HEK293 (cell line): ENCODE measurements at regions not wholly inside any gene's neighbourhood (a gene's known extent, or its start where the extent isn't known, plus 50 kb on each side); places are given as distances from the start of the nearest gene placed in this dataset.

Experiments used
- CTCF ChIA-PET: fragments of 350-600 bp; formaldehyde crosslinking; extraction: SDS; loops from one replicate; lab custom pipeline; 2021; ENCODE audit warnings: antibody characterized with exemption; lab: Yijun Ruan, JAX
- POLR2A ChIA-PET: fragments of 300-600 bp; formaldehyde crosslinking; extraction: SDS; loops from one replicate; lab custom pipeline; 2020; ENCODE audit warnings: antibody characterized with exemption, inconsistent platforms; lab: Yijun Ruan, JAX
- H3K27ac ChIP-seq: fragments of 200-500 bp; sonication (Bioruptor generic); 2 replicates; pipeline ENCODE4 v1.5.1; 2014; ENCODE audit warnings: low read depth, low read length, control low read depth, inconsistent platforms; ENCODE audit errors: extremely low read depth
- H3K36me3 ChIP-seq, 2 experiments: fragments of 200-500 bp in 1 of 2; sonication (Bioruptor generic) in 1 of 2; 1 replicate in 1 of 2; 2 replicates in 1 of 2; pipeline ENCODE4 v1.5.1; 2014 to 2017; ENCODE audit warnings: inconsistent platforms in 2 of 2, low read length in 2 of 2; ENCODE audit not compliant: control insufficient read depth in 2 of 2, insufficient read depth in 1 of 2
- H3K4me1 ChIP-seq: fragments of 200-500 bp; sonication (Bioruptor generic); 2 replicates; pipeline ENCODE4 v1.5.1; 2014; ENCODE audit warnings: mild to moderate bottlenecking, low read length, inconsistent platforms; ENCODE audit not compliant: control insufficient read depth, insufficient read depth
- H3K4me3 ChIP-seq: 2 replicates; pipeline ENCODE4 v1.5.1; 2011; ENCODE audit warnings: low read depth, mild to moderate bottlenecking, control low read depth, low read length, moderate library complexity
- H3K9me3 ChIP-seq: fragments of 200-500 bp; sonication (Bioruptor generic); 2 replicates; pipeline ENCODE4 v1.5.1; 2014; ENCODE audit warnings: low read depth, low read length, inconsistent platforms; ENCODE audit not compliant: control insufficient read depth, insufficient read depth
- KLF16 ChIP-seq: fragments of 450-650 bp; formaldehyde crosslinking; IDR thresholded peaks from 2 replicates; pipeline ENCODE4 v1.5.1; 2017; ENCODE audit warnings: missing biosample characterization, missing genetic modification characterization
- ZBTB20 ChIP-seq: fragments of 450-650 bp; formaldehyde crosslinking; IDR thresholded peaks from 2 replicates; pipeline ENCODE4 v1.5.1; 2016; ENCODE audit warnings: missing biosample characterization, missing genetic modification characterization
- ZFHX2 ChIP-seq: fragments of 450-650 bp; formaldehyde crosslinking; conservative IDR thresholded peaks from 2 replicates; pipeline ENCODE4 v1.5.1; 2016; ENCODE audit warnings: missing biosample characterization, missing genetic modification characterization
- ZFP3 ChIP-seq: fragments of 450-650 bp; formaldehyde crosslinking; IDR thresholded peaks from 2 replicates; pipeline ENCODE4 v1.5.1; 2016; ENCODE audit warnings: low read depth, missing biosample characterization, missing genetic modification characterization
- ZNF19 ChIP-seq: fragments of 450-650 bp; formaldehyde crosslinking; IDR thresholded peaks from 2 replicates; pipeline ENCODE4; 2016; ENCODE audit warnings: missing biosample characterization, missing genetic modification characterization, low read depth
- ZNF549 ChIP-seq: fragments of 450-650 bp; IDR thresholded peaks from 2 replicates; pipeline ENCODE4 v1.5.1; 2018; ENCODE audit warnings: missing biosample characterization, missing genetic modification characterization, mild to moderate bottlenecking, inconsistent platforms, moderate library complexity
- ZNF596 ChIP-seq: fragments of 450-650 bp; IDR thresholded peaks from 2 replicates; pipeline ENCODE4 v1.5.0; 2018; ENCODE audit warnings: missing biosample characterization, mild to moderate bottlenecking, missing genetic modification characterization, moderate library complexity
- ZNF776 ChIP-seq: fragments of 450-650 bp; formaldehyde crosslinking; IDR thresholded peaks from 2 replicates; pipeline ENCODE4 v1.5.0; 2017; ENCODE audit warnings: missing biosample characterization, missing genetic modification characterization, borderline replicate concordance
- ZSCAN23 ChIP-seq: fragments of 450-650 bp; formaldehyde crosslinking; IDR thresholded peaks from 2 replicates; pipeline ENCODE4 v1.5.1; 2016; ENCODE audit warnings: missing biosample characterization, missing genetic modification characterization
- TF ChIP-seq, protein P1 (sequence below): fragments of 450-650 bp; formaldehyde crosslinking; IDR thresholded peaks from 2 replicates; pipeline ENCODE4 v1.5.1; 2016; ENCODE audit warnings: missing biosample characterization, missing genetic modification characterization
- TF ChIP-seq, protein P2 (sequence below): fragments of 450-650 bp; formaldehyde crosslinking; IDR thresholded peaks from 2 replicates; pipeline ENCODE4 v1.5.1; 2016; ENCODE audit warnings: missing biosample characterization, missing genetic modification characterization
- TF ChIP-seq, protein P3 (sequence below): fragments of 450-650 bp; formaldehyde crosslinking; conservative IDR thresholded peaks from 2 replicates; pipeline ENCODE4 v1.5.1; 2016; ENCODE audit warnings: low read depth, missing biosample characterization, missing genetic modification characterization
- TF ChIP-seq, protein P4 (sequence below): fragments of 450-650 bp; formaldehyde crosslinking; optimal IDR thresholded peaks from 2 replicates; pipeline ENCODE3; 2016; ENCODE audit warnings: missing biosample characterization, mild to moderate bottlenecking, missing genetic modification characterization
- TF ChIP-seq, protein P5 (sequence below): fragments of 450-650 bp; formaldehyde crosslinking; IDR thresholded peaks from 2 replicates; pipeline ENCODE4 v1.5.1; 2016; ENCODE audit warnings: missing biosample characterization, missing genetic modification characterization, low read depth

DNA sequence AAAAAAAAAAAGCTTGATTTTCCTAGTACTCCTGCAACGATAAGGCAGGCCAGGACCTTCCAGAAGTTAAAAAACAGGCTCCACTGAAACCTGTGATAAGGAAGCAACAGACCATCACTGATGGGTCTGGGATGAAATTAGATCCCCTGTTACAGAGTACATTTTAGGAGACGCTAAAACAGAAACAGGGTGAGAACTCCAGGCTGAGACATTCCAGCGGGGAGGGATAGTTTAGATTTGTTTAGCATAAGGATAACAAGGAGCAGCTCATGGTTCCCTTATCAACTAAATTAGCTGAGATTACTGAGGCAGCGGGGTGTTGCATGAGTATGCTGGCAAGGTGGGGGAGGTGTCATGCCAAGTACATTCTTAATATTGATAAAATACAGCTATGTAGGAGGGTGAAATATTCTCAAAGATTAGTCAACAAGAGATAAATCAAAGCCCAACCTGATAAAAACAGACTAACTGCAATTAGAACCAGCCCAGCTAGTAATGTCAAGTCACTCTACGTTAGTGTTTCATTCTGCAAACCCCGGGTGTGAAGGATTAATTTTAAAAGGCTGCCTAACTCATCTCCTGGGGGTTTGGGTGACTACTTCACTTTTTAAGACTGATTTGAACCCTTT, 75.0 kb upstream of the BZW1 start (continued):
- TF ChIP-seq, protein P1, sequence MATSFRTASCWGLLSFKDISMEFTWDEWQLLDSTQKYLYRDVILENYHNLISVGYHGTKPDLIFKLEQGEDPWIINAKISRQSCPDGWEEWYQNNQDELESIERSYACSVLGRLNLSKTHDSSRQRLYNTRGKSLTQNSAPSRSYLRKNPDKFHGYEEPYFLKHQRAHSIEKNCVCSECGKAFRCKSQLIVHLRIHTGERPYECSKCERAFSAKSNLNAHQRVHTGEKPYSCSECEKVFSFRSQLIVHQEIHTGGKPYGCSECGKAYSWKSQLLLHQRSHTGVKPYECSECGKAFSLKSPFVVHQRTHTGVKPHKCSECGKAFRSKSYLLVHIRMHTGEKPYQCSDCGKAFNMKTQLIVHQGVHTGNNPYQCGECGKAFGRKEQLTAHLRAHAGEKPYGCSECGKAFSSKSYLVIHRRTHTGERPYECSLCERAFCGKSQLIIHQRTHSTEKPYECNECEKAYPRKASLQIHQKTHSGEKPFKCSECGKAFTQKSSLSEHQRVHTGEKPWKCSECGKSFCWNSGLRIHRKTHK (tag by site-specific recombination): no peak
- TF ChIP-seq KLF16 (no peak), ZNF549 (no peak), ZNF776 (tag by site-specific recombination) (no peak), ZBTB20 (no peak), ZNF19 (tag by site-specific recombination) (no peak), ZFP3 (tag by site-specific recombination) (no peak)
- TF ChIP-seq, protein P2, sequence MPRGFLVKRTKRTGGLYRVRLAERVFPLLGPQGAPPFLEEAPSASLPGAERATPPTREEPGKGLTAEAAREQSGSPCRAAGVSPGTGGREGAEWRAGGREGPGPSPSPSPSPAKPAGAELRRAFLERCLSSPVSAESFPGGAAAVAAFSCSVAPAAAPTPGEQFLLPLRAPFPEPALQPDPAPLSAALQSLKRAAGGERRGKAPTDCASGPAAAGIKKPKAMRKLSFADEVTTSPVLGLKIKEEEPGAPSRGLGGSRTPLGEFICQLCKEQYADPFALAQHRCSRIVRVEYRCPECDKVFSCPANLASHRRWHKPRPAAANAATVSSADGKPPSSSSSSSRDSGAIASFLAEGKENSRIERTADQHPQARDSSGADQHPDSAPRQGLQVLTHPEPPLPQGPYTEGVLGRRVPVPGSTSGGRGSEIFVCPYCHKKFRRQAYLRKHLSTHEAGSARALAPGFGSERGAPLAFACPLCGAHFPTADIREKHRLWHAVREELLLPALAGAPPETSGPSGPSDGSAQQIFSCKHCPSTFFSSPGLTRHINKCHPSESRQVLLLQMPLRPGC (tag by site-specific recombination): no peak
- TF ChIP-seq, protein P3, sequence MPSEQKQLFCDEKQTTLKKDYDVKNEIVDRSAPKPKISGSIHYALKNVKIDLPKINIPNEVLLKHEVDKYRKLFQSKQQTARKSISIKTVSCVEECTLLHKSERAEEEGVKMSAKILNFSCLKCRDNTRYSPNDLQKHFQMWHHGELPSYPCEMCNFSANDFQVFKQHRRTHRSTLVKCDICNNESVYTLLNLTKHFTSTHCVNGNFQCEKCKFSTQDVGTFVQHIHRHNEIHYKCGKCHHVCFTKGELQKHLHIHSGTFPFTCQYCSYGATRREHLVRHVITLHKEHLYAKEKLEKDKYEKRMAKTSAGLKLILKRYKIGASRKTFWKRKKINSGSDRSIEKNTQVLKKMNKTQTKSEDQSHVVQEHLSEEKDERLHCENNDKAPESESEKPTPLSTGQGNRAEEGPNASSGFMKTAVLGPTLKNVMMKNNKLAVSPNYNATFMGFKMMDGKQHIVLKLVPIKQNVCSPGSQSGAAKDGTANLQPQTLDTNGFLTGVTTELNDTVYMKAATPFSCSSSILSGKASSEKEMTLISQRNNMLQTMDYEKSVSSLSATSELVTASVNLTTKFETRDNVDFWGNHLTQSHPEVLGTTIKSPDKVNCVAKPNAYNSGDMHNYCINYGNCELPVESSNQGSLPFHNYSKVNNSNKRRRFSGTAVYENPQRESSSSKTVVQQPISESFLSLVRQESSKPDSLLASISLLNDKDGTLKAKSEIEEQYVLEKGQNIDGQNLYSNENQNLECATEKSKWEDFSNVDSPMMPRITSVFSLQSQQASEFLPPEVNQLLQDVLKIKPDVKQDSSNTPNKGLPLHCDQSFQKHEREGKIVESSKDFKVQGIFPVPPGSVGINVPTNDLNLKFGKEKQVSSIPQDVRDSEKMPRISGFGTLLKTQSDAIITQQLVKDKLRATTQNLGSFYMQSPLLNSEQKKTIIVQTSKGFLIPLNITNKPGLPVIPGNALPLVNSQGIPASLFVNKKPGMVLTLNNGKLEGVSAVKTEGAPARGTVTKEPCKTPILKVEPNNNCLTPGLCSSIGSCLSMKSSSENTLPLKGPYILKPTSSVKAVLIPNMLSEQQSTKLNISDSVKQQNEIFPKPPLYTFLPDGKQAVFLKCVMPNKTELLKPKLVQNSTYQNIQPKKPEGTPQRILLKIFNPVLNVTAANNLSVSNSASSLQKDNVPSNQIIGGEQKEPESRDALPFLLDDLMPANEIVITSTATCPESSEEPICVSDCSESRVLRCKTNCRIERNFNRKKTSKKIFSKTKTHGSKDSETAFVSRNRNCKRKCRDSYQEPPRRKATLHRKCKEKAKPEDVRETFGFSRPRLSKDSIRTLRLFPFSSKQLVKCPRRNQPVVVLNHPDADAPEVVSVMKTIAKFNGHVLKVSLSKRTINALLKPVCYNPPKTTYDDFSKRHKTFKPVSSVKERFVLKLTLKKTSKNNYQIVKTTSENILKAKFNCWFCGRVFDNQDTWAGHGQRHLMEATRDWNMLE (tag by site-specific recombination): no peak

DNA sequence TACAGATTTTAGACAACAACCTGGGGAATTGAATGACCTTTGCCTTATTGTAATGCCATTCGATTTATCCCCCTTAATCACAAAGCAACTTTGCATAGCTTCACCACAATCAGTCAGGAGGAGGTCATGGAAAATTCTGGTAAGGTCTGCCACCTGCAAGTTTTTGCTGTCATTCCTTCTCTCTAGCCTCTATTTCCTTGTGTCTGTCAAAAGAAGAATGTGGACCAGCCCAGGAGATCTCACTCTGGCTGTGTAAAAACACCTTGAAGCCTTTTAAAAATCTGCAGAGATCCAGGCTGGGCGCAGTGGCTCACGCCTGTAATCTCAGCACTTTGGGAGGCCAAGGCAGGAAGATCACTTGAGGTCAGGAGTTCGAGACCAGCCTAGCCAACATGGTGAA, 74.1 kb upstream of the BZW1 start:
- no peaks in the 10 kb centered on the region for H3K36me3 ChIP-seq
- no peaks in the 10 kb centered on the region for H3K9me3 ChIP-seq
- ChIA-PET CTCF (interaction anchor here (1.2 to 2.9 kb wide), 2 partner anchors 33 to 244 kb away, joined by 4 to 44 read pairs; no protein-coding TSS in a partner anchor), POLR2A (no interaction called here)
- peaks cover 5% of the 10 kb centered on the region; the same call in 1 of the 2 replicates for H3K4me1 ChIP-seq
- TF ChIP-seq, protein P4, sequence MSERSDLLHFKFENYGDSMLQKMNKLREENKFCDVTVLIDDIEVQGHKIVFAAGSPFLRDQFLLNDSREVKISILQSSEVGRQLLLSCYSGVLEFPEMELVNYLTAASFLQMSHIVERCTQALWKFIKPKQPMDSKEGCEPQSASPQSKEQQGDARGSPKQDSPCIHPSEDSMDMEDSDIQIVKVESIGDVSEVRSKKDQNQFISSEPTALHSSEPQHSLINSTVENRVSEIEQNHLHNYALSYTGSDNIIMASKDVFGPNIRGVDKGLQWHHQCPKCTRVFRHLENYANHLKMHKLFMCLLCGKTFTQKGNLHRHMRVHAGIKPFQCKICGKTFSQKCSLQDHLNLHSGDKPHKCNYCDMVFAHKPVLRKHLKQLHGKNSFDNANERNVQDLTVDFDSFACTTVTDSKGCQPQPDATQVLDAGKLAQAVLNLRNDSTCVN (tag by site-specific recombination): no peak
- TF ChIP-seq ZNF596 (tag by site-specific recombination) (no peak), ZSCAN23 (tag by site-specific recombination) (no peak), ZFHX2 (tag by site-specific recombination) (no peak)
- TF ChIP-seq, protein P5, sequence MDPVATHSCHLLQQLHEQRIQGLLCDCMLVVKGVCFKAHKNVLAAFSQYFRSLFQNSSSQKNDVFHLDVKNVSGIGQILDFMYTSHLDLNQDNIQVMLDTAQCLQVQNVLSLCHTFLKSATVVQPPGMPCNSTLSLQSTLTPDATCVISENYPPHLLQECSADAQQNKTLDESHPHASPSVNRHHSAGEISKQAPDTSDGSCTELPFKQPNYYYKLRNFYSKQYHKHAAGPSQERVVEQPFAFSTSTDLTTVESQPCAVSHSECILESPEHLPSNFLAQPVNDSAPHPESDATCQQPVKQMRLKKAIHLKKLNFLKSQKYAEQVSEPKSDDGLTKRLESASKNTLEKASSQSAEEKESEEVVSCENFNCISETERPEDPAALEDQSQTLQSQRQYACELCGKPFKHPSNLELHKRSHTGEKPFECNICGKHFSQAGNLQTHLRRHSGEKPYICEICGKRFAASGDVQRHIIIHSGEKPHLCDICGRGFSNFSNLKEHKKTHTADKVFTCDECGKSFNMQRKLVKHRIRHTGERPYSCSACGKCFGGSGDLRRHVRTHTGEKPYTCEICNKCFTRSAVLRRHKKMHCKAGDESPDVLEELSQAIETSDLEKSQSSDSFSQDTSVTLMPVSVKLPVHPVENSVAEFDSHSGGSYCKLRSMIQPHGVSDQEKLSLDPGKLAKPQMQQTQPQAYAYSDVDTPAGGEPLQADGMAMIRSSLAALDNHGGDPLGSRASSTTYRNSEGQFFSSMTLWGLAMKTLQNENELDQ: no peak
- TF ChIP-seq, protein P2 (tag by site-specific recombination): no peak
- H3K27ac ChIP-seq: no peak overlapping the region
- H3K4me3 ChIP-seq: no peak overlapping the region
